NK-92 (cell line): ENCODE measurements at regions not wholly inside any gene's neighbourhood (a gene's known extent, or its start where the extent isn't known, plus 50 kb on each side); places are given as distances from the start of the nearest gene placed in this dataset.
"Not testable (repeated sequence)": the region's sequence is repeated elsewhere in the genome, so short reads cannot be mapped to it uniquely, and the experiment has no call there.

Source experiments
- DNase-seq: peaks from one replicate; lab custom pipeline; 2025; ENCODE audit not compliant: unreplicated experiment; lab: John Stamatoyannopoulos, UW

- DNase-seq: no peak
Observed at GRCh38 chr9:87781331-87781730, 55.4 kb downstream of the CTSL start.

GRCh38 chr9:87783180-87783579 lies 57.3 kb downstream of the CTSL start:
- DNase-seq: no peak

DNA sequence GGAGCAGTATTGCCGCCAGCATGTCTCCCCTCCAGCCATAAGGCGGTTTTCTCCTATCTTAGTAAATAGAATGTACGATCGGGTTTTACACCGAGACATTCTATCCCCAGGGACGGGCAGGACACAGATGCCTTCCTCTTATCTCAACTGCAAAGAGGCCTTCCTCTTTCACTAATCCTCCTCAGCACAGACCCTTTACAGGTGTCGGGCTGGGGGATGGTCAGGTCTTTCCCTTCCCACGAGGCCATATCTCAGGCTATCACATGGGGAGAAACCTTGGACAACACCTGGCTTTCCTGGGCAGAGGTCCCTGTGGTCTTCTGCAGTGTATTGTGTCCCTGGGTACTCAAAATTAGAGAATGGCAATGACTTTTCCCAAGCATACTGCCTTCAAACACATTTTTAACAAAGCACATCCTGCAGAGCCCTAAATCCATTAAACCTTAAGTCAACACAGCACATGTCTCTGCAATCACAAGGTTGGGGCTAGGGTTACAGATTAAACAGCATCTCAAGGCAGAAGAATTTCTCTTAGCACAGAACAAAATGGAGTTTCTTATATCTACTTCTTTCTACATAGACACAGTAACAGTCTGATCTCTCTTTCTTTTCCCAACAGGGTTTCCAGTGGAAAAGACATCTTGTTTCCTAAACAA lies 59.5 kb downstream of the CTSL start:
- DNase-seq: not testable (repeated sequence)

- DNase-seq: no peak
Observed at GRCh38 chr9:87786423-87786822, 60.5 kb downstream of the CTSL start.

- no peak for DNase-seq
Observed at GRCh38 chr9:87786876-87787275, 61.0 kb downstream of the CTSL start.

DNA sequence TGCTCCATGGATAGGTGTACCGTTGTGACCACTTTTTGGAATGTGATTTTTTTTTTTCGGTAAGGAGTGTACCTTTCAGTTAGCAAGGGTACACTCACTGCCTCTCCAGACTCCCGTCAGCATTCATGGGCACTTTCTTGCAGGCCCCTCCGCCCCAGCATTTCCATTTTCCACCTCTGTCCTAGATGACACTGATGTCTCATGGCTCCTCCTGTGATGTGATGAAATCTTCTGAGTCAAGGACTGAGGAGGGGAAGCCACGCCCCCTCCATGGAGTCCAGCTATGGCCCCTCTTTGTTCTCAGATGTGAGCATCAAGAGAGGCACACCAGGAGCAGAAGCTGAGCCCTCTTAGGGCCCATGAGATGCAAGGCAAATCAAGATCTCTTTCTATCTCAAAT lies 61.8 kb downstream of the CTSL start:
- DNase-seq: no peak

- DNase-seq: peak; percentile 11
Observed at GRCh38 chr9:87792831-87793288, 66.9 kb downstream of the CTSL start.

DNA sequence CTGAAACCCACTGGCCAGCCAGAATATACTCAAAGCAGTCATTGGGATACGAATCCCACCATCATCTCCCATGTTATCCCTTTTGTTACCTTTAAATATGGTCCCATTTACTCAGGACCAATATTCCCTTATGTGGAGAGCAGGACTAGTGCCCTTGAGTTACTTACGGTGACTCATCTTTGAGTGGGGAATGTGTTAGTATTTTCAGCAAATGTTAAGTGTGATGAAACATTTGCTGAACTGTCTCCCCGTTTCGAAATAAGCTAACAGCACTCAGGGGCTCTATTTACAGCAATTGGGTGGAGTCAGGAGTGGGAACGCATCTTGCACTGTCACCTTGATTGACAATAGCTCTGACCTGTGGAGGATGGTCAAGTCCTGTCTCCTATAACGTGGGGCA lies 67.4 kb downstream of the CTSL start:
- no peak for DNase-seq

GRCh38 chr9:87795178-87795577 lies 69.3 kb downstream of the CTSL start:
- no peak for DNase-seq

DNA sequence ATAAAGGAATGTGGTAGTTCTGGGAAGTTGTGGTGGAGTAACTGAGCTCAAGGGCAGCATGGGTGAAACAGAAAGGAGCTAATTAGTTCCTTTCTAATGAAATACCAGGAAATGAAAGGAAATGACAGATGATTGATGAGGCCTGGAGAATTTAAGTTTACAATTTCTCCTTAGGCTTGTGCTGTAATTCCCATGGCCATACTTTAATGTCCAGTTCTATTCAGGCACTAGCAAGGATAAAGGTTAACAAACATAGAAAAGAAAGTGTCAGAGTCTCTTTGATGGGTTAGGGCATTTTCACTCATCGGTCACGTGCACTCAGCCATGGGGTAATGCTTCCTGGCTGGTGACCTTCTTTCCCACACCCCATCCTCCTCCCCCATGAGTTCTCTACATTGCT lies 70.3 kb downstream of the CTSL start:
- no peak for DNase-seq

GRCh38 chr9:87798261-87798833 lies 72.4 kb downstream of the CTSL start:
- DNase-seq: no peak

DNA sequence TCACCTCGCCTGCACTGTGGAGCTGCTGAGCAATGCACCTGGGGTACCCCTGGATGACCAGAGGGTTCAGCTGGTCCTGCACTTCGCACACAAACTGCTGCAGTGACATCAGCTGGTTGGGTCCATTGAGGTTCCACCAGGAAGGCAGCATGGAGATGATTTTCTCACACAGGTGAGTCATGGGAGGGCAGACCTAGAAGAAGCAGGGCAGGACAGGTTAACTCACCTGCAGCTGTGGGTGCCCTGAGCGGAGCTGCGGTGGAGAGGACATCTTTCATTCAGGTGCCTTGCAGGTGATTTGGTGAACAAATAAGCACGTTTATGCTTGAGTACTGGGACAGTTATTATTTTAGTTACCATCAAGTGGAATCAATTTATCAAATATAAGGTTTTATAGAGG lies 73.6 kb downstream of the CTSL start:
- DNase-seq: no peak

DNA sequence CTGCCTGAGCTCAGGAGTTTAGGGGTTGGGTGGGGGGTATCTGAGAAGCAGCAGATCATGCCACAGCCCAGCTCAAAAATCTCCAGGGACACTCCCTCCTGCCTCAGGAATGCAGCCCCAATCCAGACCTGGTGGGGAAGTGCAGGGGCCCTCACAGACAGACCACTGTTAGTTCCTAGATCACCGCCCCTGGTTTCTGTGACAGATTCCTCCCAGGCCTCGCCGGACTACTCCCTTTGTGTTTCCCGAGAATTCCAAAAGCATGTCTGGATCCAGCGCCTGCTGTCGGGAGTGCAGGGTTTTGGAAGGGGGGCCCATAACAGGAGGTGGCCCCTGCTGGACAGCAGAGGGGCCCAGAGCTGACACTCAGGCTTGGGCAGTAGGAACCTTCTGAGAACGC lies 74.5 kb downstream of the CTSL start:
- no peak for DNase-seq

DNA sequence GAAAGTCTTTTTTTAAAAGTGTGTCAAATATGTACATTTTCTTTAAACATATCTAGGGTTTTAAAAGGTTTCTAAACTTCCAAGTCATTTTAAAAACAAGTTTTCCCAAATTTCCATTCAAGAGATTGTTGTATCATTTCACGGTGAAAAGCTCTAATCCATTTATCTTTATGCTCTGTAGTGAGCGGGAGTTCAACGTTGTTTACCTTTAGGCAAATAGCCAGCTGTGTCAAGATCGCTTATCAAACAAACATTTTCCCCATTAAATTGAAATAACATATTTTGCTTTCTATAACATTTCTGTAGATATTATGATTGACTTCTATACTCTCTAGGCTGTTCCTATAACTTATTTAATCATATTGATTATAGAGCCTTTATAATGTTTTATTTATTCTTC lies 75.1 kb downstream of the CTSL start:
- no peak for DNase-seq

- DNase-seq: no peak
Observed at GRCh38 chr9:87803166-87803565, 77.2 kb downstream of the CTSL start.

DNA sequence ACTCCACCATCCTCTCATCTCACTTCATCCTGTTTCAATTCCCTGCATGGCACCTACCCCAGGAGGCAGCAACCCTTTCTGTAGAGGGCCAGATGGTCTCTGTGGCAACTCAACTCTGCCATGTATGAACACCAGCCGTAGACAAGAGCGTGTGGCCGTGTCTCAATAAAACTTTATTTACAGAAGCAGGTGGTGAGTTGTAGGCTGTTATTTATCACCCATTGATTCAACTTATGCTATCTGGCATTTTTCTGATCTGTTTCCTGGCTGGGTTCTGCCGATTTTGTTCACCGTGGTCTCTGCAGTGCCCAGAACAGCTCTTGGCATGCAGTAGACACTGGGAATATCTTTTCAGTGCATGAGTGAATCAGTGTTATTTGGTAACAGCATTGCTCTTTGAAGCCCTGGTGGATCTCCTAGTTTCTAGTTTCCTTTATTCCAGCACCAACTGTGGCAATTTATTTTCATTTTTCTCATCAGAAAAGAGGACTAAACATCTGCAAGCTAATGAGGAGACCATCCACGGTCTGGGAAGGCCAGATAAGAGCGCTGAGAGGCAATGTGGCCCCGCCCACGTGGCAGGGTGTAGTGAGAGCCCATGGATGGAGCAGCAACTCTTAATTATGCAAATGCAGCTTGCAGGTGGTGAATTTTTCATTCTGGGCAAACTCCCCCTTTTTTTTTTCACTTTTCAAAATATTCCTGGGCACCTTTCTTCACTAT lies 77.9 kb downstream of the CTSL start:
- DNase-seq: no peak

DNA sequence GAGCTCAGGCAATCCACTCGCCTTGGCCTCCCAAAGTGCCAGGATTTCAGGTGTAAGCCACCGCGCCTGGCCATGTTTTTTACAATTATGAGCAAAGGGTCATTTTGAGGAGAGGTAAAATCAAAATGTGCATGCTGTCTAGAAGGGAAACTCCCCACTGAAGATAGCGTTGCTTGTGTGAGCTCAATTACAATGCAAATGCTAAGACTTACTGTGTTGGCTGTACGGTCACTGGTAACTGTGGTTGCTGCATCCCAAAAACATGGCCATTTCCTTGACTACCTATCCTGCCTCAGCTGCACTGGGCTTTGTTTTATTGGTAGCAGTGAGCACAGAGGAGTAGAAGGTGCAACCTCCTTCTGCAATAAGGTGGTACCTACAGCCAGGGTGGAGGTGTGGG lies 77.4 kb upstream of the SPATA31E1 start:
- no peak for DNase-seq

DNA sequence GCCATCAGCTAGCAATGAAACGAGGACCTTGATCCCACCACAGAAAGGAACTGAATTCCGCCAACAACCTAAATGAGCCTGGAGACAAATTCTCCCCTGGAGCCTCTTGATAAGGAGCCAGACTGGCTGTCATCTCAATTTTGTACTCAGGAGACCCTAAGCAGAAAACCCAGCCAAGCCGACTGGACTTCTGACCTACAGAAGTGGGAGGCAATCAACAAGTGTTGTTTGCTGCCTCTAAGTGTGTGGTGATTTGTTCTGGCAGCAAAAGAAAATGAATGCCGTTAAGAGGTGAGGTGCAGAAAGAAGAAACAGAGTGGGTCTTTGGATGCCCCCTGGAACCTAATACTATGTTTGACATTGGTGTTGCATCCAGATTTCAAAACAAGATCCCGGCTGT lies 72.7 kb upstream of the SPATA31E1 start:
- no peak for DNase-seq

DNA sequence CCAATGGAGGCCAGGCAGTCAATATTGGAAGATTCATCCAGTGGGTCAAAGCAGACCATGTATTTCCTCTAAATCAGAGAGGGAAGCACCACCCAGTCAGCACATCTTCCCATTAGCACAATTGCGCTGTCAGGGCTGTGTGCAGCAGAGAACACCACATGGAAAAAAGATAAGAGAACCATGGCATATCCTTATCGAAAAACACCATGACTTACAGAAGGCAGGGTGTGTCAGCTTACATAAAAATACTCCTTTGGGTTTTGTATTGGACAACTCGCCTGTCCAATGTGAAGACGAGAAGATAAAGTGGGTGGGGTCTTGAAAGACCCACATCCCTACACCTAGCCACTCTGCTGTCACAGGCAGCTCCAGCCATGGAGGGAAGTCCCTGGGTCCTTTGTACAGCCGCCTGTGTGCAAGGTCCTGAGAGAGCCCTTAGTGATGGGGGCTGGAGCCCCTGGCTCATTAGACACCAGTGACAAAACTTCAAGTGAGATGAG lies 71.9 kb upstream of the SPATA31E1 start:
- DNase-seq: no peak

DNA sequence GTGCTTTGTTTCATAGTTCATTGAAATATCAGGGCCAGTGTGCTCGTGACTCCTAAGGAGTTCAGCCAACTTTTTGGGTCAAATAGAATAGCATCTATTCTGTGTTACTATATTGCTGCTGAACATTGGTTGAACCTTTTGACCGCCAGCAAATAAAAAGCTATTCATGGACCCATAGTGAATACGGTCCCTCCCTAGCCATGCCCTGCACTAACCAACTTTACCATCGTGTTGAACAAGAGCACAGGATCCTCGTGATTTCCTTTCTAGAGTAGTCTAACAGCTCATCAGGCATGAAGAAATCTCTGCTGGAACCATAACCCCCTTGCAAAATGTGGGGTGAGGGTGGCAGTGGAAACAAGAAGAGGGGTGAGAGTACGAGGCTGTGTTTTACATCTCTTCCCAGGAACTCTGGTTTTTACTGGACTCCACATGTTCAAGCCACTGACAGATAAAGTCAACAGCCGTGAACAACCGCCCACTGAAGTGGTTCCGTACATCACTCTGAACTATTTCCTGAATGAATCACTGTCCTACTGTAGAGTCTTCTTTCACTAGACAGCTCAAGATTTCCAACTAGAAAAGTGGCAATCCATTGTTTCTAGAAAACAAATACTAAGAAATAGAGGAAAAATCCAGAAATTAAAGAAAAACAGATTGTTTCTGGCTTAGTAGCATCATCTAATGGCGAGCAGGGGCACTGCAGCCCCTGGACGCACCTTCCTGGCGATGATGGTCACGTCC lies 70.1 kb upstream of the SPATA31E1 start:
- DNase-seq: no peak

DNA sequence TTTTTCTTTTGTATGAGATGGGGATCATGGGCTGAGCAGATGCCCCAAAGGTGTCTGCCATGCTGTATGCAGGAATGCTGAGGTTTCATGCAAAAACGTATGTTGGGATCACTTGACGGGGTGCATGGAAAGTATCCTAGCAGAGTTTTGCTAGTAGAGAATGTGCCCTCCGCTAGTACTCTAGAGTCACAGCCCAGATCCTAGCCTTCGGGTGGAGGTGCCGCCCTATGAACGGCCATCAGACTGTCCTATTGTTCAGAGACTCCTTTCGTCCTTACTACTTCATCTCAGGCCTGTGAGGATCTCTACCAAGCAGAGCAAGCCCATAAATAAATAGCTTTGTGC lies 69.6 kb upstream of the SPATA31E1 start:
- DNase-seq: no peak

DNA sequence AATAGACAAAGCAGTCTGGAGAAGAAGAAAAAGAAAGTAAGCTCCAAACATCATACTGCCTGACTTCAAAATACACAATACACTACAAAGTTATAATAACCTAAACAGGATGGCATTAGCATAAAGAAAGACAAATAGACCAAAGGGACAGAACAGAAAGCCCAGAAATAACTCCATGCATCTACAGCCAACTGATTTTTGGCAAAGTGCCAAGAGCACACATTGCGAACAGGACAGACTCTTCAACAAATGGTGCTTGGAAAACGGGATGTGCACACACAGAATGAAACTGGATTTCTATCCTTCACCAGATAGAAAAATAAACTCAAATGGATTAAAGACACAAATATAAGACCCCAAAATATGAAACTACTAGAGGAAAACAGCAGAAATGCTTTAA lies 66.6 kb upstream of the SPATA31E1 start:
- no peak for DNase-seq
